HG03469 (cell line): ENCODE measurements at regions not wholly inside any gene's neighbourhood (a gene's known extent, or its start where the extent isn't known, plus 50 kb on each side); places are given as distances from the start of the nearest gene placed in this dataset.
A peak's percentile ranks its signal among the peaks of the same experiment; 100 is the strongest.
"Not testable (repeated sequence)": the region's sequence is repeated elsewhere in the genome, so short reads cannot be mapped to it uniquely, and the experiment has no call there.

Experiments
- ATAC-seq: cut with Tn5 transposase; IDR thresholded peaks from one replicate; pipeline ENCODE4 v1.9.1; 2021; ENCODE audit warnings: mild to moderate bottlenecking, moderate library complexity, moderate number of reproducible peaks; ENCODE audit not compliant: unreplicated experiment

- ATAC-seq, result no peak
These were observed 351.3 kb downstream of the SLC7A11 start for GRCh38 chr4:137890812-137891211.

GRCh38 chr4:137881641-137882040 is 349.3 kb upstream of the PCDH18 start:
- no peak for ATAC-seq

- not testable (repeated sequence) for ATAC-seq
These were observed 335.8 kb upstream of the PCDH18 start for GRCh38 chr4:137868067-137868466.

DNA sequence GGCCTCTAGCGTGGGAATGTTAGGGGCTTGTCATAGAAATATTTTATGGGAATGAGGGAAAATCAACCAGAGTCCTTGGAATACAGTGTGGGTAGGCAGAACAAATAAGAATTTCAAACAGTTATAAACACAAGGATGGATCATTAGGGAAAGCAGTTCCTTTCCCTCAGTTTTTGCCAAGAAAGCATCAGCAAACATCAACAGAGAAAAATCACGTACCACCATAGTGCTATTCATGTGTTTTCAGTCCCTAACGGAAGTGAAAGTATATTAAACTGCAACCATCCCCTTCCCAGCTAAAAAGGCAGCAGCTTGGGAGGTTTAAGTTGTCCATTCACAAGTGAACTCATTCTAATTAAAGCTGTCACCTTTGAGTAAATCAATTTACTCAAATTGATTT is 334.4 kb upstream of the PCDH18 start:
- no peak for ATAC-seq

GRCh38 chr4:137861682-137862081 is 329.4 kb upstream of the PCDH18 start:
- no peak for ATAC-seq

DNA sequence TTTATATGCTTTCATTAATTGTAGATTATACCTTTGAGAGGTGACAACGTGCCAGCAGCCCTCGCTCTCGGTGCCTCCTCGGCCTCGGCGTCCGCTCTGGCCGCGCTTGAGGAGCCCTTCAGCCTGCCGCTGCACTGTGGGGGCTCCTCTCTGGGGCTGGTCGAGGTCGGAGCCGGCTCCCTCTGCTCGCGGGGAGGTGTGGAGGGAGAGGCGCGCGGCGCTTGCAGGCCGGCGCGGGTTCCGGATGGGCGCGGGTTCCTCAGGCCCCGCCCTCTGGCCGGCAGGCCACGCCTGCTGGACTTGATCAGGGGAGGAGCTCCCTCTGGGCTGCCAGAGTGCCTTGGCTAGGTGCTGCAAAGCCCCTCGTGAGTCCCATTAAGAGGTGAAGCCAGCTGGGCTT is 321.1 kb upstream of the PCDH18 start:
- ATAC-seq, result no peak

DNA sequence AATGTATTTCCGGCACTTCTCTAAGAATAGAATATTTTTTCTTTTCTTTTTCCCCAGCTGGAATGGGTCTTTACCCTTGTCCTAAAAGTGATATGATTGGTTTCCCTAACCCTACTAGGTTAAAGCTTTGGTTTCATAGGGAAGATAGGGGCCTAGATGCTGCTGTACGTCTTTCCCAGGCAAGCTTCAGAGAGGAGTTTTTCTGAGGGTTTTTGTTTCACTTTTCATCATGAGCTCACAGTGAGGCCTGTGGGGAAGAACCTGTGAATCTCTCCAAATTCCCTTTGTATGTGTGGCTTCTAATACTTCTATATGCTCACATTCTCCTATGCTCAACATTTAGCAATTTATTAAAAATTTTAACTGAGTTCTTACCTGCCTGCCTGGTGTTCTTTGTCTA is 320.0 kb upstream of the PCDH18 start:
- no peak for ATAC-seq

GRCh38 chr4:137851435-137851834 is 319.1 kb upstream of the PCDH18 start:
- no peak for ATAC-seq

DNA sequence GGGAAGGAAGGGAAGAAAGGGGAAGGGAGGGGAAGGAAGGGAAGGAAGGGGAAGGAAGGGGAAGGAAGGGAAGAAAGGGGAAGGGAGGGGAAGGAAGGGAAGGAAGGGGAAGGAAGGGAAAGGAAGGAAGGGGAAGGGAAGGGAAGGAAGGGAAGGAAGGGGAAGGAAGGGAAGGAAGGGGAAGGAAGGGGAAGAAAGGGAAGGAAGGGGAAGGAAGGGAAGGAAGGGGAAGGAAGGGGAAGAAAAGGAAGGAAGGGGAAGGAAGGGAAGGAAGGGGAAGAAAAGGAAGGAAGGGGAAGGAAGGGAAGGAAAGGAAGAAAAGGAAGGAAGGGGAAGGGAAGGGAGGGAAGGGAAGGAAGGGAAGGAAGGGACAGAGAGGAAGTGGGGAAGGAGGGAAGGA is 295.7 kb upstream of the PCDH18 start:
- ATAC-seq, result not testable (repeated sequence)

GRCh38 chr4:137825505-137825904 is 293.2 kb upstream of the PCDH18 start:
- ATAC-seq, result no peak

DNA sequence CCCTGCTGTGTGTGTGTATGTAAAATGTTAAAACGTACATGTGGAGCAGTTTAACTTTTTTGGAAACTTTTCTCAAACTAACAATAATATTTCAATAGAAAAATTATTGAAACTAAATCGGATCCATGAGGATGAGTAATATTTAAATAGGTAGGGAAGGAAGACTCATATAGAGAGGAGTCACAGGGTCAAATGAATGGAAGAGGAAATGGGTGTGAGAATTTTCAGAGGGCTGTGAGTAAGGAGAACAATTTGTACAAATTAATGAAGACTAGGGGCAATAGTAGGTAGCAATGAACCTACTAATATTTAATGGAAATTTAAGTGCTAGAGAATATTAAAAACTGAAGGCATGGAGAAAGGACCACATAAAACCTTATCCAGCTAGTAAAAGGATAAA is 290.7 kb upstream of the PCDH18 start:
- ATAC-seq, result no peak

- ATAC-seq, result peak; percentile 84
These were observed 287.7 kb upstream of the PCDH18 start for GRCh38 chr4:137819964-137820383.

- ATAC-seq, result no peak
These were observed 280.0 kb upstream of the PCDH18 start for GRCh38 chr4:137812258-137812657.

DNA sequence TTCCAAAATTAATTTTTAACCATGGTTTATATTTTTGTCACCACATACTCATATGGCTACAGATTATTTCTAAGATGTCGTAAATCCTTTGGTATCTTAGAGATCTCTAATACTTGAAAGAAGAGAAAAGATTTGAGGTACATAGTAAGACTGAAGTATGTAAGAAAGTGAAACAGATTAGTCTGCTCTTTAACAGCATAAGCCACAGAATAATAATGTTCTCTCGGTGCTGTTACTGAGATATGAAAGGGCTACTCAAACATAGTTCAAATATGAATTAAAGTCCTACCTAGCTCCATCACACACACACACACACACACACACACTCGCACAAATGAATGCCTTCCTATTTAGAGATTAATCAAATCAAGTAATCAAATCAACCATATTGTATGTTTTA is 274.1 kb upstream of the PCDH18 start:
- no peak for ATAC-seq

DNA sequence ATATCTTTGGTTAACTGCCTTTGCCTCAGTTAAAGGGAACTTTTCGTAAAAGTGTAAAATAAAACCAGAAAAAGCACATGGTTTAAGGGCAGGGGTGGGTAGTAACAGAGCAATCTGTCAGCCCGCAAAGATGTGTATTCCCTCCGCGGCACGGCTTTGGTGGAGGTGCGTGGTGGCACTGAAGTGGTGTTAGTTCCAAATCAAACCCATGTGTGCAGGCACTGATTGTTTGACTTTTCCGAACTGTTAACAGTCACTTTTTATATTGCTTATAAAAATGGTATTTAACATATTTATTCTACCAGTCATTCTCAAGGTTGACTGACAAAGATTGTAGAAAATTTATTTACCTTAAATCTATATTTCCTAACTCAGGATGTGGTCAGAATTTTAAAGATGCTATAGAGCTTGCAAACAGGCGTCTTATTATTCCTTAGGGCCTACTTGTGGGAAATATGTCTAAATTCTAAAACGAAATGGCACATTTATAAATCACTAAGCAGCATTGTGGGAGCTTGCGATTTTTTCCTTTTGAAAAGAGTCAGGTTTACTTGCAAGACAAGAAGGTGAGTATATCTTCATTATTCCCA is 272.7 kb upstream of the PCDH18 start:
- ATAC-seq, result no peak

DNA sequence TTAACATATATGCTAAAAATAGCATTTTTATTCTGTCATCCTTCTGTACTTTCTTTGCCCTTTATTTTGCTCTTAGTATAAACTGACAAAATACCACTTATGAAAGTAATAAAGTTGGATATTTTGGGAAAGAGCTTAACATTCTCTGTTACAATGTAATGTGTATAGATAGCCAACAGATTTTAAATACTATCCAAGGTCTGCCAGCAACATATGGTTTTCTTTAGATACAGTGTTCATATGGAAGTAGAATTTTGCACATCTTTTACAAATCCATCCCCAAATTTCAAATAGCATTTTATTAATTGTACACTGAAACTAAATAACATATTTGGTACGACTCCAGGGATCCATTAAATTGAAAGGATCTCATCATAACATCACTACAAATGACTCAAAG is 268.6 kb upstream of the PCDH18 start:
- no peak for ATAC-seq

DNA sequence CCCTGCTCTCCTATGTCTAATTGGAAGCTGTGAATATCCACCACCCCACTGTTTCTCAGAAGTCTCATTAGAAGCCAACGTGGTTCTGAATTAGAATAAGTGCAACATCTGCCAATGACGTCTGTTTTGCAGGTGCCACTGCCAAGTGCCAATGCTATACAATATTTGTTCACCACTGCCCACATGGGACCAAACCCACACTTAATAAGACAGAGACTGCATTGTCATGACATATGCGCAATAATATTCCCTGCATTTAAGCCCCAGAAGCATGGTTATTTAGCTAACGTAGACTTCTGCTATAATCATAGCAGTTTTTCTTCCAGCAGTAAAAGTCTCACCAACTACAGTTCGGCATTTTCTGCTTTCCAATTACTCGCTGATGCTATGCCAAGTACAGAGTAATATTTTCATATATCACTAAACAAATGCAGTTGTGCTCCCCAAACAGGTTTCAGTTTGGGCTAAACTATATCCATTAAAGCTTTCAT is 262.5 kb upstream of the PCDH18 start:
- ATAC-seq, result no peak

- ATAC-seq, result not testable (repeated sequence)
These were observed 257.0 kb upstream of the PCDH18 start for GRCh38 chr4:137789263-137789662.

DNA sequence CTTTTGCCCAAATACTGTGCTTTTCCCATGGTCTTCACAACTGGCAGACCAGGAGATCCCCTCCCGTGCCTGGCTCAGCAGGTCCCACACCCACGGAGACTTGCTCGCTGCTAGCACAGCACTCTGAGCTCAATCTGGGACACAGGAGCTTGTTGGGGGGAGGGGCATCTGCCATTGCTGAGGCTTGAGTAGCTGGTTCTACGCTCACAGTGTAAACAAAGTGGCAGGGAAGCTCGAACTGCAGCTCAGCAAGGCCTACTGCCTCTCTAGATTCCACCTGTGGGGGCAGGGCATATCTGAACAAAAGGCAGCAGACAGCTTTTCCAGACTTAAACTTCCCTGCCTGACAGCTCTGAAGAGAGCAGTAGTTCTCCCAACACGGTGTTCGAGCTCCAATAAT is 251.6 kb upstream of the PCDH18 start:
- not testable (repeated sequence) for ATAC-seq

- ATAC-seq, result no peak
These were observed 243.4 kb upstream of the PCDH18 start for GRCh38 chr4:137775701-137776100.

DNA sequence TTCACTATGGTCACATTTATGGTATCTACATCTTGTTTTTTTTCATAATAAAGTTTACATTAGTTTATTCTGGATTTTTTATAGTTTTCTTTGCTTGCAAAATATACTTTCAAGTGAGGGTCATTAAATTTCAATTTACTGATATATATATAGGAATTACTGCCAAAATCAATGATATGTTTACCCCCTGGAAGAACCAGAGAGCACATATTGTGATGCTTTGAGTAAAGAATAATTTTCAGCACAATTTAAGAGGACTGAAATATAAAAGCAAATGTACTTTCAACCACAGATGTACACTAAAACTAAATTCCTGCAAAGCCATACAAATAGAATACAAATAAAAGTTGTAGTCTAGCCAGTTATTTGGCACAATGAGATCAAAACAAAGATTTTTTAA is 242.2 kb upstream of the PCDH18 start:
- no peak for ATAC-seq

- ATAC-seq, result no peak
These were observed 236.6 kb upstream of the PCDH18 start for GRCh38 chr4:137768881-137769280.

- ATAC-seq, result no peak
These were observed 235.9 kb upstream of the PCDH18 start for GRCh38 chr4:137768196-137768595.
